HL-60 (cell line): ENCODE measurements at regions not wholly inside any gene's neighbourhood (a gene's known extent, or its start where the extent isn't known, plus 50 kb on each side); places are given as distances from the start of the nearest gene placed in this dataset.

Experiments
- DNase-seq, 2 experiments: peaks; one replicate each; pipeline ENCODE4 v3.0.0-alpha.2; 2010 to 2020; ENCODE audit warnings: low read depth in 1 of 2, low spot score in 1 of 2
- H3K27ac ChIP-seq: fragments of 250-450 bp; sonication (Bioruptor Pico); replicated peaks from 2 replicates; pipeline ENCODE4 v1.5.1; 2020; ENCODE audit warnings: mild to moderate bottlenecking, moderate library complexity
- H3K27me3 ChIP-seq: fragments of 250-450 bp; sonication (Bioruptor Pico); 2 replicates; pipeline ENCODE4 v1.5.1; 2021; ENCODE audit warnings: mild to moderate bottlenecking, moderate library complexity; ENCODE audit not compliant: insufficient read depth, poor library complexity, severe bottlenecking
- H3K4me3 ChIP-seq: replicated peaks from 2 replicates; pipeline ENCODE4 v1.5.1; 2011; ENCODE audit warnings: mild to moderate bottlenecking, control low read depth, low read length; ENCODE audit not compliant: insufficient read depth
- GABPA ChIP-seq: IDR thresholded peaks from 2 replicates; pipeline ENCODE4 v1.6.1; 2012; ENCODE audit warnings: low read depth
- POLR2AphosphoS5 ChIP-seq: IDR thresholded peaks from 2 replicates; pipeline ENCODE4 v1.6.1; 2012; ENCODE audit warnings: low read depth
- SPI1 ChIP-seq: IDR thresholded peaks from 2 replicates; pipeline ENCODE4 v1.6.1; 2012; ENCODE audit warnings: low read depth, mild to moderate bottlenecking, borderline replicate concordance
- TF ChIP-seq, protein P1 (sequence below): IDR thresholded peaks from one replicate; pipeline ENCODE4 v1.5.1; 2011; ENCODE audit warnings: low read length, control low read depth, inconsistent platforms; ENCODE audit not compliant: insufficient read depth
- TF ChIP-seq, protein P2 (sequence below): IDR thresholded peaks from 2 replicates; pipeline ENCODE4 v1.6.1; 2012; ENCODE audit warnings: low read depth; ENCODE audit not compliant: insufficient replicate concordance

DNA sequence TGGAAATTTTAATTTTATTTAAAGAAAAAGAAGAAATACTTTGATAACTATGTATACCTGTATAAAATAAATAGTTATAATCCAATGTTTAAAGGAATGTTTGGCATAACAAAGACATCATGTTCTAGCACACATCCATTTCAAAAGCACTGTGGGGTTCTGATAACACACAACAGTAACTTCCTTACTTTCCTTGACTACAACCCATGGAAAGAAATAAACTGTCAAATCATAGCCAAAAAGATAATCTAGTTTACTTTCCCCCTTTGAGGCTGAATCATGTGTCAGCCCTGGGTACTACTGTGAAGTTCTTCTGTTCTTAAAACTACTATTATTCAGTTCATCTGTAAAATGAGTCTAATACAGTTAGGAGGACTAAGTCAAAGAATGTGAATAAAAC, 61.4 kb upstream of the PKIB start:
- DNase-seq = no peak
- TF ChIP-seq SPI1 = no peak
- TF ChIP-seq, protein P1, sequence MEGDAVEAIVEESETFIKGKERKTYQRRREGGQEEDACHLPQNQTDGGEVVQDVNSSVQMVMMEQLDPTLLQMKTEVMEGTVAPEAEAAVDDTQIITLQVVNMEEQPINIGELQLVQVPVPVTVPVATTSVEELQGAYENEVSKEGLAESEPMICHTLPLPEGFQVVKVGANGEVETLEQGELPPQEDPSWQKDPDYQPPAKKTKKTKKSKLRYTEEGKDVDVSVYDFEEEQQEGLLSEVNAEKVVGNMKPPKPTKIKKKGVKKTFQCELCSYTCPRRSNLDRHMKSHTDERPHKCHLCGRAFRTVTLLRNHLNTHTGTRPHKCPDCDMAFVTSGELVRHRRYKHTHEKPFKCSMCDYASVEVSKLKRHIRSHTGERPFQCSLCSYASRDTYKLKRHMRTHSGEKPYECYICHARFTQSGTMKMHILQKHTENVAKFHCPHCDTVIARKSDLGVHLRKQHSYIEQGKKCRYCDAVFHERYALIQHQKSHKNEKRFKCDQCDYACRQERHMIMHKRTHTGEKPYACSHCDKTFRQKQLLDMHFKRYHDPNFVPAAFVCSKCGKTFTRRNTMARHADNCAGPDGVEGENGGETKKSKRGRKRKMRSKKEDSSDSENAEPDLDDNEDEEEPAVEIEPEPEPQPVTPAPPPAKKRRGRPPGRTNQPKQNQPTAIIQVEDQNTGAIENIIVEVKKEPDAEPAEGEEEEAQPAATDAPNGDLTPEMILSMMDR = no peak
- TF ChIP-seq GABPA = no peak
- TF ChIP-seq, protein P2, sequence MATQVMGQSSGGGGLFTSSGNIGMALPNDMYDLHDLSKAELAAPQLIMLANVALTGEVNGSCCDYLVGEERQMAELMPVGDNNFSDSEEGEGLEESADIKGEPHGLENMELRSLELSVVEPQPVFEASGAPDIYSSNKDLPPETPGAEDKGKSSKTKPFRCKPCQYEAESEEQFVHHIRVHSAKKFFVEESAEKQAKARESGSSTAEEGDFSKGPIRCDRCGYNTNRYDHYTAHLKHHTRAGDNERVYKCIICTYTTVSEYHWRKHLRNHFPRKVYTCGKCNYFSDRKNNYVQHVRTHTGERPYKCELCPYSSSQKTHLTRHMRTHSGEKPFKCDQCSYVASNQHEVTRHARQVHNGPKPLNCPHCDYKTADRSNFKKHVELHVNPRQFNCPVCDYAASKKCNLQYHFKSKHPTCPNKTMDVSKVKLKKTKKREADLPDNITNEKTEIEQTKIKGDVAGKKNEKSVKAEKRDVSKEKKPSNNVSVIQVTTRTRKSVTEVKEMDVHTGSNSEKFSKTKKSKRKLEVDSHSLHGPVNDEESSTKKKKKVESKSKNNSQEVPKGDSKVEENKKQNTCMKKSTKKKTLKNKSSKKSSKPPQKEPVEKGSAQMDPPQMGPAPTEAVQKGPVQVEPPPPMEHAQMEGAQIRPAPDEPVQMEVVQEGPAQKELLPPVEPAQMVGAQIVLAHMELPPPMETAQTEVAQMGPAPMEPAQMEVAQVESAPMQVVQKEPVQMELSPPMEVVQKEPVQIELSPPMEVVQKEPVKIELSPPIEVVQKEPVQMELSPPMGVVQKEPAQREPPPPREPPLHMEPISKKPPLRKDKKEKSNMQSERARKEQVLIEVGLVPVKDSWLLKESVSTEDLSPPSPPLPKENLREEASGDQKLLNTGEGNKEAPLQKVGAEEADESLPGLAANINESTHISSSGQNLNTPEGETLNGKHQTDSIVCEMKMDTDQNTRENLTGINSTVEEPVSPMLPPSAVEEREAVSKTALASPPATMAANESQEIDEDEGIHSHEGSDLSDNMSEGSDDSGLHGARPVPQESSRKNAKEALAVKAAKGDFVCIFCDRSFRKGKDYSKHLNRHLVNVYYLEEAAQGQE = no peak
- no peak for TF ChIP-seq POLR2AphosphoS5
- no peak overlapping the region for H3K4me3 ChIP-seq
- no peaks in the 10 kb centered on the region for H3K27me3 ChIP-seq
- no peak overlapping the region for H3K27ac ChIP-seq

DNA sequence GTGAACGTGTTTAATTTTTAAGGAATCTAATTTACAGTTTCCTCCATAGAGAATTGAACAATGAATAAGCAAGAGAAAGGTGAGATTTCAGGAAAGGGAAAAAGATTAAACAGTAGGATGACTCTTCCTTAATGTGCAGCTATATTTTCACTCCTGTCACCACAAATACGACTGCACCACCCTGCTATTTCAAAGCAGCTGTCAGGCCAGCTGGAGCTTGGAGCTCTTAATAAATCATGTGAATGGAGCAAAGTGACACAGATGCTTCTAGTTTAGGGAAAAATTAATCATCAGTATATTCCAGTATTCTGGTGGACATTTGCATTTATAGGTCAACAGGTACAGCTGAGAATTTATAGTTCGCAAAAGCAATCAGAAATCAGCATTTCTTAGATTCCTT, 56.5 kb upstream of the PKIB start:
- Histone ChIP-seq H3K4me3 (no peak overlapping the region), H3K27me3 (peaks cover 2% of the 10 kb centered on the region), H3K27ac (no peak overlapping the region)
- no peak for DNase-seq
- TF ChIP-seq GABPA (no peak), POLR2AphosphoS5 (no peak), SPI1 (no peak)
- TF ChIP-seq, protein P1 = no peak
- TF ChIP-seq, protein P2 = no peak

DNA sequence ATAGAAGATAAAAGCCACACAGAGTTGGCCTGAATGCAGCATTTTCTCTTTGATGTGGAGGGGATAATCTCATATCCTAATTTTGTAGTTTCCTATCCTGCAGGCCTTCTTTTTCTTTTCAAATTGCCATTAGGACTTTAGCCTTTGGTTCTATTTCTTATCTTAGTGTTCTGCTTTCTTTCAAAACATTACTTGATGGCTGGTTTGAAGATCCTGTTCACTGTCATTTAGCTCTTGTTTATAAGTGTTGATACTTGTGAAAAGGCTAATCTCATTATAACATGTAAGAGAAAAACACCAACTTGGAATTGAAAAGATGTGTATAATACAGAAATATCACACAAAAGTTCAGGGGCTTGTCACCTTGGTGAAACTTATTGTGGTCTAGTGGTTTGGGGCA, 54.6 kb upstream of the PKIB start:
- TF ChIP-seq, protein P1 = no peak
- TF ChIP-seq, protein P2 = no peak
- TF ChIP-seq SPI1 (no peak), GABPA (no peak), POLR2AphosphoS5 (no peak)
- Histone ChIP-seq H3K27ac (no peak overlapping the region), H3K27me3 (peaks cover 2% of the 10 kb centered on the region), H3K4me3 (no peak overlapping the region)
- DNase-seq = no peak
